ENCODE measurements at regions not wholly inside any gene's neighbourhood (a gene's known extent, or its start where the extent isn't known, plus 50 kb on each side); places are given as distances from the start of the nearest gene placed in this dataset.
"Not testable (repeated sequence)": the region's sequence is repeated elsewhere in the genome, so short reads cannot be mapped to it uniquely, and the experiment has no call there.

GRCh38 chr7:63205136-63205535 lies 793.5 kb upstream of the ZNF722 start:
- no peaks in the 10 kb centered on the region for H3K4me1 Mint-ChIP-seq
- no peak overlapping the region for H3K27ac Mint-ChIP-seq
- H3K27me3 Mint-ChIP-seq (ENCODE audit: low read depth in 3 of 3) = no peaks in the 10 kb centered on the region
- no peak overlapping the region for H3K4me3 Mint-ChIP-seq
- H3K36me3 Mint-ChIP-seq = no peaks in the 10 kb centered on the region
- H3K9me3 Mint-ChIP-seq = peaks cover 32 to 61% (median 41%) of the 10 kb centered on the region in 6 donors
- no peak for DNase-seq

- not testable (repeated sequence) for H3K27me3 Mint-ChIP-seq (ENCODE audit: low read depth in 3 of 3); H3K4me1 Mint-ChIP-seq; H3K36me3 Mint-ChIP-seq; H3K4me3 Mint-ChIP-seq; H3K27ac Mint-ChIP-seq; DNase-seq
- peaks cover 9 to 21% (median 12%) of the 10 kb centered on the region in 6 donors for H3K9me3 Mint-ChIP-seq
Observed at GRCh38 chr7:63233101-63233500, 765.5 kb upstream of the ZNF722 start.

- no peaks in the 10 kb centered on the region for H3K4me1 Mint-ChIP-seq
- peaks cover 6 to 15% (median 12%) of the 10 kb centered on the region in 6 donors for H3K9me3 Mint-ChIP-seq
- no peak overlapping the region for H3K27ac Mint-ChIP-seq
- no peaks in the 10 kb centered on the region for H3K27me3 Mint-ChIP-seq (ENCODE audit: low read depth in 3 of 3)
- no peaks in the 10 kb centered on the region for H3K36me3 Mint-ChIP-seq
- H3K4me3 Mint-ChIP-seq = no peak overlapping the region
- no peak for DNase-seq
Observed at GRCh38 chr7:63233881-63234280, 764.8 kb upstream of the ZNF722 start.
